HG03432 (cell line): ENCODE measurements at regions not wholly inside any gene's neighbourhood (a gene's known extent, or its start where the extent isn't known, plus 50 kb on each side); places are given as distances from the start of the nearest gene placed in this dataset.

ENCODE experiments used
- ATAC-seq: cut with Tn5 transposase; IDR thresholded peaks from one replicate; pipeline ENCODE4 v1.9.1; 2021; ENCODE audit warnings: mild to moderate bottlenecking, moderate library complexity; ENCODE audit not compliant: unreplicated experiment

GRCh38 chr14:62244221-62244620 is 482.0 kb downstream of the SNAPC1 start:
- ATAC-seq: no peak

- no peak for ATAC-seq
These were observed 485.0 kb downstream of the SNAPC1 start for GRCh38 chr14:62247266-62247665.

GRCh38 chr14:62251237-62251636 is 489.0 kb downstream of the SNAPC1 start:
- no peak for ATAC-seq

GRCh38 chr14:62253171-62253570 is 491.0 kb downstream of the SNAPC1 start:
- ATAC-seq: no peak

GRCh38 chr14:62253911-62254310 is 491.7 kb downstream of the SNAPC1 start:
- ATAC-seq: no peak

GRCh38 chr14:62269204-62269603 is 507.0 kb downstream of the SNAPC1 start:
- ATAC-seq: no peak

- ATAC-seq: no peak
These were observed 508.0 kb downstream of the SNAPC1 start for GRCh38 chr14:62270236-62270635.

GRCh38 chr14:62280366-62280765 is 518.1 kb downstream of the SNAPC1 start:
- ATAC-seq: no peak

- ATAC-seq: no peak
These were observed 521.6 kb downstream of the SNAPC1 start for GRCh38 chr14:62283837-62284236.

- ATAC-seq: no peak
These were observed 527.3 kb downstream of the SNAPC1 start for GRCh38 chr14:62289471-62289870.

GRCh38 chr14:62301080-62301479 is 538.9 kb downstream of the SNAPC1 start:
- ATAC-seq: no peak

GRCh38 chr14:62301911-62302310 is 539.7 kb downstream of the SNAPC1 start:
- ATAC-seq: no peak

- no peak for ATAC-seq
These were observed 541.2 kb downstream of the SNAPC1 start for GRCh38 chr14:62303437-62303836.

GRCh38 chr14:62304257-62304656 is 542.0 kb downstream of the SNAPC1 start:
- no peak for ATAC-seq

- ATAC-seq: no peak
These were observed 545.6 kb downstream of the SNAPC1 start for GRCh38 chr14:62307844-62308243.

GRCh38 chr14:62308316-62308715 is 546.1 kb downstream of the SNAPC1 start:
- no peak for ATAC-seq

- no peak for ATAC-seq
These were observed 546.7 kb downstream of the SNAPC1 start for GRCh38 chr14:62308891-62309290.

GRCh38 chr14:62313212-62313611 is 551.0 kb downstream of the SNAPC1 start:
- ATAC-seq: no peak

- ATAC-seq: no peak
These were observed 552.0 kb downstream of the SNAPC1 start for GRCh38 chr14:62314221-62314620.

- no peak for ATAC-seq
These were observed 552.7 kb downstream of the SNAPC1 start for GRCh38 chr14:62314871-62315270.

GRCh38 chr14:62315631-62316030 is 553.4 kb downstream of the SNAPC1 start:
- no peak for ATAC-seq

- ATAC-seq: no peak
These were observed 560.0 kb downstream of the SNAPC1 start for GRCh38 chr14:62322216-62322615.

- ATAC-seq: no peak
These were observed 567.2 kb downstream of the SNAPC1 start for GRCh38 chr14:62329427-62329826.

GRCh38 chr14:62347562-62348011 is 585.4 kb downstream of the SNAPC1 start:
- no peak for ATAC-seq
